OCI-LY3 (cell line): ENCODE measurements at regions not wholly inside any gene's neighbourhood (a gene's known extent, or its start where the extent isn't known, plus 50 kb on each side); places are given as distances from the start of the nearest gene placed in this dataset.

Experiments
- CTCF ChIP-seq: fragments of 200-600, 300-600 bp; sonication (generic); IDR thresholded peaks from 2 replicates; pipeline ENCODE4 v1.5.1; 2014; ENCODE audit warnings: antibody characterized with exemption, low read length, low read depth
- EZH2phosphoT487 ChIP-seq: fragments of 200-600 bp; shearing (Covaris generic); IDR thresholded peaks from 2 replicates; pipeline ENCODE4 v1.6.1; 2018; ENCODE audit warnings: antibody characterized with exemption, mixed run types, low read depth

DNA sequence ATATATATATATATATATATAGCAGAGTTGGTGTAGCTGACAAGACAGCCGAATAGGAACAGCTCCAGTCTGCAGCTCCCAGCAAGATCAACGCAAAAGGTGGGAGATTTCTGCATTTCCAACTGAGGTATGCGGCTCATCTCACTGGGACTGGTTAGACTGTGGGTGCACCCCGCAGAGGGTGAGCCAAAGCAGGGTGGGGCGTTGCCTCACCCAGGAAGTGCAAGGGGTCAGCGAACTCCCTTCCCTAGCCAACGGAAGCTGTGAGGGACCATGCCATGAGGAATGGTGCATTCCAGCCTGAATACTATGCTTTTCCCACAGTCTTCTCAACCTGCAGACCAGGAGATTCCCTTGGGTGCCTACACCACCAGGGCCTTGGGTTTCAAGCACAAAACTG lies 81.7 kb upstream of the ST3GAL6 start:
- TF ChIP-seq CTCF: no peak
- no peak for TF ChIP-seq EZH2phosphoT487
